IMR-90 (cell line): ENCODE measurements at regions not wholly inside any gene's neighbourhood (a gene's known extent, or its start where the extent isn't known, plus 50 kb on each side); places are given as distances from the start of the nearest gene placed in this dataset.

Source experiments
- ATAC-seq: fragments of 200-7000 bp; cut with Tn5 transposase; 2 replicates; pipeline ENCODE4 v1.9.1; 2020; ENCODE audit warnings: low read depth, mild to moderate bottlenecking, moderate library complexity
- BruUV-seq: library from RNA; stranded (reverse); fragments of 400-500 nt; replicated peaks from 2 replicates; lab custom pipeline; 2021; lab: Mats Ljungman, UMichigan
- CTCF ChIA-PET: fragments of 300-600 bp; formaldehyde crosslinking; extraction: SDS; loops from one replicate; lab custom pipeline; 2021; ENCODE audit warnings: antibody characterized with exemption; lab: Yijun Ruan, JAX
- POLR2A ChIA-PET: fragments of 300-600 bp; sonication (Branson Sonifier 250); formaldehyde crosslinking; loops from one replicate; lab custom pipeline; 2022; ENCODE audit warnings: antibody characterized with exemption; ENCODE audit not compliant: unreplicated experiment; lab: Charles Lee
- DNase-seq: peaks from one replicate; pipeline ENCODE4 v3.0.0; 2013
- H2AFZ ChIP-seq: replicated peaks from 2 replicates; pipeline ENCODE3; 2013; ENCODE audit warnings: low read length, mild to moderate bottlenecking; ENCODE audit not compliant: poor library complexity
- H2AK5ac ChIP-seq: 2 replicates; pipeline ENCODE4 v1.6.1; 2013; ENCODE audit warnings: low read depth, low read length, inconsistent platforms
- H2AK9ac ChIP-seq: replicated peaks from 2 replicates; pipeline ENCODE3; 2013; ENCODE audit warnings: mild to moderate bottlenecking, low read depth, low read length, moderate library complexity; ENCODE audit not compliant: poor library complexity
- H2BK120ac ChIP-seq: 2 replicates; pipeline ENCODE4 v1.6.1; 2013; ENCODE audit warnings: low read depth, low read length, inconsistent platforms
- H2BK15ac ChIP-seq: 3 replicates; pipeline ENCODE4 v1.6.1; 2013; ENCODE audit warnings: low read depth, low read length, inconsistent platforms
- H2BK20ac ChIP-seq: 2 replicates; pipeline ENCODE4 v1.6.1; 2013; ENCODE audit warnings: low read depth, mild to moderate bottlenecking, inconsistent platforms, low read length, moderate library complexity
- H2BK5ac ChIP-seq: 2 replicates; pipeline ENCODE4 v1.6.1; 2013; ENCODE audit warnings: mild to moderate bottlenecking, low read depth, low read length, inconsistent platforms; ENCODE audit not compliant: poor library complexity, severe bottlenecking
- H3K14ac ChIP-seq: replicated peaks from 2 replicates; pipeline ENCODE4 v1.6.1; 2013; ENCODE audit warnings: low read depth, low read length, inconsistent platforms
- H3K18ac ChIP-seq: 2 replicates; pipeline ENCODE4 v1.6.1; 2013; ENCODE audit warnings: low read depth, low read length, control low read depth
- H3K23ac ChIP-seq: 2 replicates; pipeline ENCODE4 v1.6.1; 2013; ENCODE audit warnings: low read depth, low read length, inconsistent platforms
- H3K27ac ChIP-seq: 2 replicates; pipeline ENCODE4 v1.5.1; 2013; ENCODE audit warnings: mild to moderate bottlenecking, control low read depth, low read length; ENCODE audit not compliant: insufficient read depth
- H3K27me3 ChIP-seq: 2 replicates; pipeline ENCODE4 v1.6.1; 2013; ENCODE audit warnings: low read length; ENCODE audit not compliant: control insufficient read depth, insufficient read depth
- H3K36me3 ChIP-seq: 2 replicates; pipeline ENCODE4 v1.6.1; 2013; ENCODE audit warnings: low read length, mixed read lengths; ENCODE audit not compliant: control insufficient read depth, insufficient read depth
- H3K4ac ChIP-seq: 2 replicates; pipeline ENCODE4 v1.6.1; 2013; ENCODE audit warnings: low read depth, low read length, inconsistent platforms
- H3K4me1 ChIP-seq: 2 replicates; pipeline ENCODE4 v1.6.1; 2013; ENCODE audit warnings: low read length, mixed read lengths; ENCODE audit not compliant: control insufficient read depth, insufficient read depth
- H3K4me2 ChIP-seq: 2 replicates; pipeline ENCODE4 v1.6.1; 2013; ENCODE audit warnings: low read depth, mild to moderate bottlenecking, control low read depth, low read length, moderate library complexity
- H3K4me3 ChIP-seq: 2 replicates; pipeline ENCODE4 v1.5.1; 2013; ENCODE audit warnings: low read depth, mild to moderate bottlenecking, control low read depth, low read length, moderate library complexity; ENCODE audit not compliant: insufficient read depth
- H3K56ac ChIP-seq: 2 replicates; pipeline ENCODE4 v1.6.1; 2013; ENCODE audit warnings: low read length, inconsistent platforms; ENCODE audit not compliant: insufficient read depth; ENCODE audit errors: extremely low read depth
- H3K79me1 ChIP-seq, 2 experiments: 2 replicates each; pipeline ENCODE4 v1.6.1; 2013; ENCODE audit warnings: low read length in 2 of 2, inconsistent platforms in 1 of 2, low read depth in 1 of 2
- H3K9ac ChIP-seq: 2 replicates; pipeline ENCODE4 v1.6.1; 2013; ENCODE audit warnings: low read depth, low read length, control low read depth
- H3K9me1 ChIP-seq: 2 replicates; pipeline ENCODE4 v1.6.1; 2013; ENCODE audit warnings: low read length, inconsistent platforms; ENCODE audit not compliant: insufficient read depth
- H3K9me3 ChIP-seq: 2 replicates; pipeline ENCODE4 v1.6.1; 2013; ENCODE audit warnings: low read length; ENCODE audit not compliant: control insufficient read depth, insufficient read depth
- H4K20me1 ChIP-seq: 2 replicates; pipeline ENCODE4 v1.6.1; 2013; ENCODE audit warnings: low read length, inconsistent platforms; ENCODE audit not compliant: insufficient read depth
- H4K5ac ChIP-seq: 2 replicates; pipeline ENCODE4 v1.6.1; 2013; ENCODE audit warnings: mild to moderate bottlenecking, low read depth, low read length, control low read depth
- H4K8ac ChIP-seq, 2 experiments: 2 replicates each; pipeline ENCODE4 v1.6.1; 2013; ENCODE audit warnings: low read depth in 2 of 2, low read length in 2 of 2, control low read depth in 1 of 2, inconsistent platforms in 1 of 2
- H4K91ac ChIP-seq: 2 replicates; pipeline ENCODE4 v1.6.1; 2013; ENCODE audit warnings: low read depth, low read length, inconsistent platforms; ENCODE audit not compliant: insufficient read depth
- CEBPB ChIP-seq: IDR thresholded peaks from 2 replicates; pipeline ENCODE4 v1.6.1; 2012; ENCODE audit warnings: low read depth, low read length, improper control_type of control experiment
- CHD1 ChIP-seq: IDR thresholded peaks from 2 replicates; pipeline ENCODE4 v1.6.1; 2012; ENCODE audit warnings: low read depth, low read length, improper control_type of control experiment
- CTCF ChIP-seq: conservative IDR thresholded peaks from 2 replicates; pipeline ENCODE4 v1.5.1; 2012; ENCODE audit warnings: mild to moderate bottlenecking, low read depth, low read length, improper control_type of control experiment
- ELK1 ChIP-seq: fragments of 150-350 bp; IDR thresholded peaks from 2 replicates; pipeline ENCODE4 v1.6.1; 2016; ENCODE audit warnings: low read depth, mild to moderate bottlenecking, low read length, moderate library complexity, borderline replicate concordance
- FOS ChIP-seq: fragments of 150-350 bp; IDR thresholded peaks from 2 replicates; pipeline ENCODE4 v1.6.1; 2016; ENCODE audit warnings: low read depth, low read length
- MAFK ChIP-seq: IDR thresholded peaks from 2 replicates; pipeline ENCODE4 v1.6.1; 2012; ENCODE audit warnings: low read depth, low read length, improper control_type of control experiment
- MXI1 ChIP-seq: IDR thresholded peaks from 2 replicates; pipeline ENCODE4 v1.6.1; 2012; ENCODE audit warnings: low read depth, mild to moderate bottlenecking, low read length, moderate library complexity, borderline replicate concordance
- NFE2L2 ChIP-seq: fragments of 150-350 bp; IDR thresholded peaks from 2 replicates; pipeline ENCODE4 v1.6.1; 2016; ENCODE audit warnings: low read depth, mild to moderate bottlenecking, low read length
- POLR2A ChIP-seq: IDR thresholded peaks from 2 replicates; pipeline ENCODE4 v1.6.1; 2012; ENCODE audit warnings: mild to moderate bottlenecking, low read depth, low read length
- RAD21 ChIP-seq: IDR thresholded peaks from 2 replicates; pipeline ENCODE4 v1.6.1; 2012; ENCODE audit warnings: low read length, improper control_type of control experiment
- RCOR1 ChIP-seq: IDR thresholded peaks from 2 replicates; pipeline ENCODE4 v1.6.1; 2012; ENCODE audit warnings: mild to moderate bottlenecking, low read length, improper control_type of control experiment; ENCODE audit not compliant: insufficient replicate concordance
- RFX5 ChIP-seq: IDR thresholded peaks from 2 replicates; pipeline ENCODE4 v1.8.0; 2012; ENCODE audit warnings: low read depth, mild to moderate bottlenecking, low read length, moderate library complexity
- USF2 ChIP-seq: fragments of 150-350 bp; IDR thresholded peaks from 2 replicates; pipeline ENCODE4 v1.6.1; 2017; ENCODE audit warnings: mild to moderate bottlenecking, antibody characterized with exemption, low read length, low read depth
- WGBS, 2 experiments: methylation state at CpG; one replicate each; pipeline versions ENCODE4 v1.1.5 to v1.1.7; 2013; ENCODE audit warnings: missing lambda C conversion rate in 2 of 2; ENCODE audit not compliant: insufficient read length in 1 of 2; ENCODE audit errors: extremely low coverage in 2 of 2; 5-methylcytosine and 5-hydroxymethylcytosine counted together
- dilution Hi-C: fragments of 300-500 bp; cut with HindIII; formaldehyde crosslinking; loops from one replicate; pipeline ENCODE4 v1.14.3; 2018; ENCODE audit warnings: low sequenced_read_pairs; ENCODE audit not compliant: unreplicated experiment
- in situ Hi-C: fragments of 300-500 bp; cut with MboI; formaldehyde crosslinking; loops from 3 replicates; pipeline ENCODE4 v1.14.3; 2019; ENCODE audit warnings: low sequenced_read_pairs, inconsistent platforms, mixed read lengths
- intact Hi-C: fragments of 100-400 bp; cut with micrococcal nuclease; formaldehyde crosslinking; loops from 2 replicates; pipeline ENCODE4 v1.10.0; 2022

- Histone ChIP-seq H3K14ac (no peak overlapping the region), H3K9ac (no peak overlapping the region), H4K8ac (no peak overlapping the region), H2AFZ (no peak overlapping the region), H2BK20ac (no peak overlapping the region), H2BK5ac (no peak overlapping the region), H3K9me1 (no peaks in the 10 kb centered on the region; the same call in 1 of the 2 replicates), H2AK5ac (no peak overlapping the region), H3K27me3 (no peaks in the 10 kb centered on the region), H3K23ac (no peak overlapping the region), H4K5ac (no peak overlapping the region), H3K4ac (no peak overlapping the region), H3K4me2 (no peak overlapping the region), H3K4me1 (no peaks in the 10 kb centered on the region), H3K4me3 (no peak overlapping the region), H3K9me3 (no peaks in the 10 kb centered on the region), H3K56ac (no peak overlapping the region), H3K18ac (no peak overlapping the region), H2AK9ac (no peak overlapping the region), H3K27ac (no peak overlapping the region), H4K20me1 (no peaks in the 10 kb centered on the region), H2BK120ac (no peak overlapping the region), H4K91ac (no peak overlapping the region), H2BK15ac (no peak overlapping the region), H3K79me1 (no peaks in the 10 kb centered on the region), H3K36me3 (no peaks in the 10 kb centered on the region)
- no CpG with 5 or more reads among the region's 7 CpGs for WGBS, 2 experiments
- CTCF ChIA-PET: no interaction called here
- intact Hi-C loops: no loop called here
- DNase-seq (no peak), ATAC-seq (no peak)
- dilution Hi-C loops: no loop called here
- no TSS peak for BruUV-seq
- TF ChIP-seq CTCF: no peak
- TF ChIP-seq CHD1: no peak
- no peak for TF ChIP-seq RCOR1
- TF ChIP-seq CEBPB: no peak
- no peak for TF ChIP-seq RFX5
- TF ChIP-seq USF2: no peak
- no peak for TF ChIP-seq MAFK
- no peak for TF ChIP-seq FOS
- no peak for TF ChIP-seq NFE2L2
- no peak for TF ChIP-seq MXI1
- TF ChIP-seq RAD21: no peak
- no peak for TF ChIP-seq POLR2A
- TF ChIP-seq ELK1: no peak
- POLR2A ChIA-PET: no interaction called here
- in situ Hi-C loops: no loop called here
Observed at GRCh38 chr20:43243672-43244269, 54.1 kb upstream of the PTPRT start.
